Fibroblast of mammary gland (primary cell): ENCODE measurements at regions not wholly inside any gene's neighbourhood (a gene's known extent, or its start where the extent isn't known, plus 50 kb on each side); places are given as distances from the start of the nearest gene placed in this dataset.
"Not testable (repeated sequence)": the region's sequence is repeated elsewhere in the genome, so short reads cannot be mapped to it uniquely, and the experiment has no call there.

Source experiments
- DNase-seq: peaks from one replicate; pipeline ENCODE4 v3.0.0-alpha.2; 2010; ENCODE audit warnings: low read depth
- H3K4me3 ChIP-seq: 2 replicates; pipeline ENCODE4 v1.5.1; 2011; ENCODE audit warnings: low read depth, mild to moderate bottlenecking, low read length, moderate library complexity; ENCODE audit not compliant: control insufficient read depth
- CTCF ChIP-seq: conservative IDR thresholded peaks from 2 replicates; pipeline ENCODE4 v1.5.1; 2011; ENCODE audit warnings: low read depth, low read length, inconsistent platforms; ENCODE audit not compliant: control insufficient read depth, insufficient read depth

DNA sequence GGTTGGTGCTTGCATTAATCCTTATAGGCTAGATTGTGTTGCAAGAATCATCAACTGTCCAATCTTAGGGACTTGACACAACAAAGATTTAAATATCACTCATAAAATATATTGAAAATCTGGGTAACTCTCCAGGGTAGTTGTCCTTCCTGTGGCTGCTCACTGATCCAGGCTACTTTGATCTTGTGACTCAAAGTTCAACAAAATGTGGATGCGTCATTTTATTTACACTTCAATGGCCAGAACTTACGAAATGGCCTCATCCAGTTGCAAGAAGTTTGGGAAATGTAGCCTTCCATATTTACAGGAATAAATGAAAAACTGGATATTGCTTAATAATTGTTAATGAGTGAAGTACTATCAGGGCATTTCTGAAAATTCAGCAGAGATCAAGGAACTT is 235.5 kb upstream of the ACTBL2 start:
- TF ChIP-seq CTCF, result no peak
- no peak overlapping the region for H3K4me3 ChIP-seq
- DNase-seq, result peak; percentile 83

DNA sequence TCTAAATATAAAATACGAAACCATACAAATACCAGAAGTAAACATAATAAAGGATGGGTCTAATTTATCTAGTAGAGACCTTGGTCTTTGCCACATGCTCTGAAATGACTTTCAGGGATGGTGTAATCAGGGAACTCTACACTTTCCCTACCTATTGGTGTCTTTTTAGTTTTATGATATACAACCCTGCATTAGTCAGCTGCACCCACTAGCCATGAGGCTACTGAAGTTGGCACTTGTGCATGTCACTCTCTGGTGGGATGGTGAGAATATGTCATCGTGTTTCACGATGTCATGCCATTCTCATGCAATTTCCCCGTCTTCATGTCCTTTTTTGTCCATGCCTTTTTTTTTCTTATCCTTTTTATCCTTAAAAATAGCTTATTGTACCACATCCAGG is 234.9 kb upstream of the ACTBL2 start:
- DNase-seq, result no peak
- no peak for TF ChIP-seq CTCF
- no peak overlapping the region for H3K4me3 ChIP-seq

DNA sequence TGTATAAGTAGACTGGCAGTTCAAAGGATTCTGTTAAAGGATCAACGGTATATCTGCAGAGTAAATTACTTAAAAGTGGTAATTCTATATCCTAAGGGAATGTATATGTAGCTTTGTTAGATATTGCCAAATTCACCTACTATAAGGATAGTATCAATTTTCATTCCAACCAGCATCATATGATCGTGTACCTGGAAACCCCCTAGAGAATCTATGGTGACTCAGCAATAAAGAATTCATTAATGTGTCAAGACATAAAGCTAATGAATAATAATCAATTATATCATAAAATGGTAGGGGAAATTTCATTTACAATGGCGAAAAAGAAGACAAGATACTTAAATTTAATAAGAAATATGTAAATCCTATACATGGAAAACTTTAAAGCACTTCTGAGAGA is 234.1 kb upstream of the ACTBL2 start:
- TF ChIP-seq CTCF, result no peak
- DNase-seq, result no peak
- no peak overlapping the region for H3K4me3 ChIP-seq

DNA sequence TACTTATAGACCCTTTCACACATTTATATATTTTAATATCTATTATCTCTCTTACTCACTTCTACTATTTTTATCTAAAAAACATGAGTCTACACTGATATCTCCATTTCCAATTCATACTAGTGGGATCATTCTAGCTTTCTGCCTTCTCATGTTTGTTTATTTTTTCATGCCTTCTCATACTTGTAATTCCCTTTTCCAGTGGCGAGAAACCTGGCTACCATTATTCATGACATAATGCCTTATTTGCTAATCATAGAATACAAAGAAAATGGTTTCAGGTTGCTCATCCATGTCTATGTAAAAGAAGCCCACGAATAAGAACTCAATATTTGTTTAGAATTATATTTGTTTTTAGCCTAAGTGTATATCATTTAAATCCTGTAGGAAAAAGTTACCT is 232.7 kb upstream of the ACTBL2 start:
- no peak overlapping the region for H3K4me3 ChIP-seq
- TF ChIP-seq CTCF, result no peak
- peak; percentile 33 for DNase-seq

DNA sequence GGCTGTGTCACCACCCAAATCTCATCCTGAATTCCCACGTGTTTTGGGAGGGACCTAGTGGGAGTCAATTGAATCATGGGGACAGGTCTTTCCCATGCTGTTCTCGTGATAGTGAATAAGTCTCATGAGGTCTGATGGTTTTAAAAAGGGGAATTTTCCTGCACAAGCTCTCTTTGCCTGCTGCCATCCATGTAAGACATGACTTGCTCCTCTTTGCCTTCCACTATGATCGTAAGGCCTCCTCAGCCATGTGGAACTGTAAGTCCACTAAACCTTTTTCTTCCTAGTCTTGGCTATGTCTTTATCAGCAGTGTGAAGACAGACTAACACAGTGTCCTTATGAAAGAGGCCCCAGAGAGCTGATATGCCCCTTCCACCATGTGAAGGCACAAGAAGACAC is 230.9 kb upstream of the ACTBL2 start:
- H3K4me3 ChIP-seq, DNase-seq: not testable (repeated sequence)

- no peak for DNase-seq
- no peak overlapping the region for H3K4me3 ChIP-seq
- TF ChIP-seq CTCF, result no peak
Measured at GRCh38 chr5:57711946-57712345, 229.3 kb upstream of the ACTBL2 start.

- TF ChIP-seq CTCF, result no peak
- no peak overlapping the region for H3K4me3 ChIP-seq
- no peak for DNase-seq
Measured at GRCh38 chr5:57711471-57711870, 228.9 kb upstream of the ACTBL2 start.

DNA sequence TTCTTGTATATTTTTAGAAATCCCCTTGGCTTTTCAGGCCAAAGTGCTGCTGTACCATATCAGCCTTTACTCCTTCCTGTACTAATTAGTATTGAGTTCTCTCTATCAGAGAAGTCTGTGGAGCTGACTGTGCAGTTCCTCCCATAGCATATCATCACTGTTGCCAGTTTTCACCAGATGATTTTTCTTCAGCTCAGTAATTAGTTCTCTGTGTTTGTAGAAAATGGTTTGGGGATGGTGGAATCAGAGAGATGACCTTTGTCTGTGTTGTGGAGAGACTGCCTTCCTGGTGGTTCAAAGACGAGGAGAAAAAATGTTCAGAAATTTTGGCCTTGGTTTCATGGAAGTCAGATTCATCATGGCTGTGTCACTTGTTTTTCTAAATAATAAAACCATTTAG is 227.5 kb upstream of the ACTBL2 start:
- no peak overlapping the region for H3K4me3 ChIP-seq
- no peak for DNase-seq
- no peak for TF ChIP-seq CTCF
